Body of pancreas (tissue), 4 donors: ENCODE measurements at regions not wholly inside any gene's neighbourhood (a gene's known extent, or its start where the extent isn't known, plus 50 kb on each side); places are given as distances from the start of the nearest gene placed in this dataset.
A peak's percentile ranks its signal among the peaks of the same experiment; 100 is the strongest.

ENCODE experiments used
- ATAC-seq: fragments of 150-250 bp; one replicate; pipeline ENCODE4 v1.9.1; 2016
- DNase-seq, 4 donors: peaks; one replicate each; pipeline ENCODE4 v3.0.0-alpha.2; 2019
- H3K27ac ChIP-seq, 4 donors: fragments of 200-600 bp; sonication (generic); 1 replicate in 3 of 4; 2 replicates in 1 of 4; pipeline versions ENCODE4 v1.5.1 to v1.6.1; 2016 to 2019; ENCODE audit warnings: mild to moderate bottlenecking in 1 of 4, mixed read lengths in 1 of 4, moderate library complexity in 1 of 4
- H3K27me3 ChIP-seq, 2 donors: fragments of 200-600 bp; sonication (generic); one replicate each; pipeline ENCODE4 v1.6.0; 2016; ENCODE audit warnings: mild to moderate bottlenecking in 1 of 2
- H3K36me3 ChIP-seq, 2 donors: fragments of 200-600 bp; sonication (generic); replicated peaks in 1 of 2; 2 replicates each; pipeline ENCODE4 v1.5.1; 2016; ENCODE audit warnings: low read depth in 2 of 2; ENCODE audit not compliant: insufficient read depth in 1 of 2
- H3K4me1 ChIP-seq: fragments of 200-600 bp; sonication (generic); one replicate; pipeline ENCODE4 v1.6.0; 2016
- H3K4me3 ChIP-seq, 2 donors: fragments of 200-600 bp; sonication (generic); 1 replicate in 1 of 2; 2 replicates in 1 of 2; pipeline ENCODE4 v1.5.1; 2016 to 2019
- H3K9me3 ChIP-seq, 3 donors: fragments of 200-600 bp; sonication (generic); 1 replicate in 2 of 3; 2 replicates in 1 of 3; pipeline ENCODE4 v1.5.1; 2016
- CTCF ChIP-seq, 7 experiments: fragments of 450-650 bp in 4 of 7; fragments of 200-600 bp in 3 of 7; sonication (generic) in 3 of 7; IDR thresholded peaks; one replicate each; pipeline ENCODE4 v1.5.1; 2016 to 2019; ENCODE audit warnings: antibody characterized with exemption in 7 of 7
- POLR2A ChIP-seq, 3 donors: fragments of 450-650 bp; IDR thresholded peaks; one replicate each; pipeline ENCODE4 v1.6.1; 2016; ENCODE audit warnings: antibody characterized with exemption in 3 of 3, mild to moderate bottlenecking in 2 of 3
- WGBS, 2 donors: methylation state at CpG; one replicate each; pipeline ENCODE4 v1.1.5; 2017; 5-methylcytosine and 5-hydroxymethylcytosine counted together
- intact Hi-C: fragments of 100-400 bp; cut with DNase I; formaldehyde crosslinking; loops from one replicate; pipeline ENCODE4 v1.15.1; 2023

DNA sequence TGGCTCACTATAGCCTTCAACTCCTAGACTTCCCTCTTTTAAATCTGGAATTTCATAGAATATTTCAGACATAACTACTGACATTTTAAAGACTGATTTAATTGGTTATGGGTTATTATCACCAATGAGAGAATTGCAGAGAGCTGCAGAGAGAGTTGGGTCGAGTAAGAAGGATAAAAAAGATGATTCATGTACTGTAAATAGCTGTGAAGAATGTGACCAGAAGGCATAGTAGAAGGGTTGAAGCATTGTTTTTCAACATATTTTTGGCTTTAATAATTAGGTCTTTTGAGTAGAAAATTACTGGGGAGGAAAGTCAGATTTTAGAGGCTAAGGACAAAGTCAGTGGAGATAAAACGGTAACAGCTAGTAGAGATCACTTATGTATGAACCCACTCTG is 503.2 kb upstream of the SLC8A1 start:
- intact Hi-C loops: no loop called here
- DNase-seq (no peak), ATAC-seq (no peak)
- Histone ChIP-seq H3K9me3 (no peaks in the 10 kb centered on the region), H3K36me3 (no peaks in the 10 kb centered on the region), H3K4me1 (no peaks in the 10 kb centered on the region), H3K4me3 (no peak overlapping the region), H3K27me3 (no peaks in the 10 kb centered on the region), H3K27ac (no peak overlapping the region)
- TF ChIP-seq CTCF (IDR thresholded peaks at IDR 0.05) (no peak), POLR2A (IDR thresholded peaks at IDR 0.05) (no peak)
- WGBS, 2 donors: 56 to 67% methylated on average over 2 of the region's 2 CpGs

DNA sequence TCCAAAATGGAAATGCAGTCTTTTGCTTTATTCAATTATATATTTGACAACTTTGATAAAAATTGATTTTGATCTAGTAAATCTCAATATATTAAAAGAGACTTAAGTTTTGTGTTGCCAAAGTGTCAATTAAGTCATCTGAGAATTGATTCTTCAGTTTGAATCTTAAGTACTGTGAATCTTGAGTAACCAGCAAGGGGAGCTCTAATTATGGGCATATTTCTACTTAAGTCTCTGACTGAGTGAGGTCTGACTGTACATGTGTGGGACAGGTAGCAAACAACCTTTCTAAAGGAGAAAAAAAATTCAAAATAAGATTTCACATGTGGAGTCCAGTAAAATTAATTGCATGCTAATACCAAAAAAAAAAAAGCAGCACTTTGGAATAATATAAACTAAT is 503.7 kb upstream of the SLC8A1 start:
- no peaks in the 10 kb centered on the region for H3K4me1 ChIP-seq
- H3K9me3 ChIP-seq: no peaks in the 10 kb centered on the region
- TF ChIP-seq CTCF (IDR thresholded peaks at IDR 0.05): no peak
- TF ChIP-seq POLR2A (IDR thresholded peaks at IDR 0.05): no peak
- no peak for ATAC-seq
- no peak for DNase-seq
- H3K27me3 ChIP-seq: no peaks in the 10 kb centered on the region
- H3K36me3 ChIP-seq: no peaks in the 10 kb centered on the region
- H3K4me3 ChIP-seq: no peak overlapping the region
- intact Hi-C loops: no loop called here
- no peak overlapping the region for H3K27ac ChIP-seq

DNA sequence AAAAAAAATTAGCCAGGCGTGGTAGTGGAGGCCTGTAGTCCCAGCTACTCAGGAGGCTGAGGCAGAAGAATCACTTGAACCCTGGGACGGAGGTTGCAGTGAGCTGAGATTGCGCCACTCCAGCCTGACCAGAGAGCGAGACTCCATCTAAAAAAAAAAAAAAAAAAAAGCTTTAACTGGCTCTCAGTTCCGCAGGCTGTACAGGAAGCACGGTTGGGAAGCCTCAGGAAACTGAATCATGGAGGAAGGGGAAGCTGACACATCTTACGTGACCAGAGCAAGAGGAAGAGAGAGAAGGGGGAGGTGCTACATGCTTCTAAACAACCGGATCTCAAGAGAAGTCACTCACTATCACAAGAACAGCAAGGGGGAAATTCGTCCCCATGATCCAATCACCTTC is 505.6 kb upstream of the SLC8A1 start:
- DNase-seq: peak in 1 of 4 donors; percentile 8
- intact Hi-C loops: no loop called here
- WGBS, 2 donors: 52 to 73% methylated on average over 9 of the region's 9 CpGs
- no peaks in the 10 kb centered on the region for H3K36me3 ChIP-seq
- no peak for ATAC-seq
- H3K9me3 ChIP-seq: no peaks in the 10 kb centered on the region
- no peaks in the 10 kb centered on the region for H3K4me1 ChIP-seq
- H3K27me3 ChIP-seq: no peaks in the 10 kb centered on the region
- TF ChIP-seq POLR2A (IDR thresholded peaks at IDR 0.05) (no peak), CTCF (IDR thresholded peaks at IDR 0.05) (no peak)
- H3K4me3 ChIP-seq: no peak overlapping the region
- no peak overlapping the region for H3K27ac ChIP-seq

GRCh38 chr2:40962026-40962425 is 510.1 kb upstream of the SLC8A1 start:
- no peaks in the 10 kb centered on the region for H3K9me3 ChIP-seq
- no peak overlapping the region for H3K4me3 ChIP-seq
- WGBS, 2 donors: 54 to 64% methylated on average over 5 of the region's 5 CpGs
- intact Hi-C loops: no loop called here
- no peaks in the 10 kb centered on the region for H3K27me3 ChIP-seq
- H3K27ac ChIP-seq: no peak overlapping the region
- no peaks in the 10 kb centered on the region for H3K36me3 ChIP-seq
- TF ChIP-seq CTCF (IDR thresholded peaks at IDR 0.05): no peak
- no peak for TF ChIP-seq POLR2A (IDR thresholded peaks at IDR 0.05)
- ATAC-seq: no peak
- DNase-seq: no peak
- H3K4me1 ChIP-seq: no peaks in the 10 kb centered on the region

GRCh38 chr2:40964509-40965250 is 512.8 kb upstream of the SLC8A1 start:
- DNase-seq: no peak
- Histone ChIP-seq H3K4me3 (no peak overlapping the region), H3K9me3 (no peaks in the 10 kb centered on the region), H3K27me3 (no peaks in the 10 kb centered on the region), H3K36me3 (no peaks in the 10 kb centered on the region), H3K27ac (no peak overlapping the region), H3K4me1 (no peaks in the 10 kb centered on the region)
- 44 to 51% methylated on average over 3 of the region's 3 CpGs for WGBS, 2 donors
- ATAC-seq: no peak
- TF ChIP-seq POLR2A (IDR thresholded peaks at IDR 0.05): no peak
- no peak for TF ChIP-seq CTCF (IDR thresholded peaks at IDR 0.05)
- intact Hi-C loops: no loop called here
